ENCODE measurements at regions not wholly inside any gene's neighbourhood (a gene's known extent, or its start where the extent isn't known, plus 50 kb on each side); places are given as distances from the start of the nearest gene placed in this dataset.

- TF ChIP-seq ZNF221 (tag by site-specific recombination; IDR thresholded peaks at IDR 0.05; ENCODE audit: borderline replicate concordance) (no peak), SCRT1 (tag by site-specific recombination; IDR thresholded peaks at IDR 0.05; ENCODE audit: borderline replicate concordance) (no peak), KLF10 (tag by site-specific recombination; IDR thresholded peaks at IDR 0.05) (no peak), MEIS1 (CRISPR knock-in tag; IDR thresholded peaks at IDR 0.05; ENCODE audit: borderline replicate concordance) (no peak), ZNF580 (tag by site-specific recombination; IDR thresholded peaks at IDR 0.05) (peak; percentile 70; the same call in 1 of the 2 replicates), ZNF677 (tag by site-specific recombination; IDR thresholded peaks at IDR 0.05) (no peak), ZNF132 (tag by site-specific recombination; IDR thresholded peaks at IDR 0.05; ENCODE audit: borderline replicate concordance) (no peak), PRDM2 (tag by site-specific recombination; IDR thresholded peaks at IDR 0.05; ENCODE audit: borderline replicate concordance) (no peak), ZSCAN18 (tag by site-specific recombination; IDR thresholded peaks at IDR 0.05) (no peak), ZNF10 (tag by site-specific recombination; IDR thresholded peaks at IDR 0.05) (no peak), ZFP3 (tag by site-specific recombination; IDR thresholded peaks at IDR 0.05; ENCODE audit: low read depth) (0 out of 2 replicates have a peak, but pooled peaks have one; percentile 34), ZSCAN4 (tag by site-specific recombination; IDR thresholded peaks at IDR 0.05) (no peak), ZNF791 (tag by site-specific recombination; IDR thresholded peaks at IDR 0.05) (peak; percentile 62; the same call in 1 of the 2 replicates), ZNF391 (tag by site-specific recombination; IDR thresholded peaks at IDR 0.05; ENCODE audit: borderline replicate concordance, low read depth) (no peak), ZNF394 (tag by site-specific recombination; IDR thresholded peaks at IDR 0.05; ENCODE audit: borderline replicate concordance) (peak; percentile 99), ZNF174 (tag by site-specific recombination; IDR thresholded peaks at IDR 0.05) (no peak), ZNF335 (tag by site-specific recombination; conservative IDR thresholded peaks at IDR 0.05) (no peak), ZNF19 (tag by site-specific recombination; IDR thresholded peaks at IDR 0.05; ENCODE audit: low read depth) (0 out of 2 replicates have a peak, but pooled peaks have one; percentile 7), ZNF792 (tag by site-specific recombination; IDR thresholded peaks at IDR 0.05) (no peak), ZNF529 (tag by site-specific recombination; IDR thresholded peaks at IDR 0.05; ENCODE audit: insufficient replicate concordance) (peak; percentile 77), ZNF140 (tag by site-specific recombination; IDR thresholded peaks at IDR 0.05) (peak; percentile 87; the same call in 1 of the 2 replicates), ZNF433 (tag by site-specific recombination; IDR thresholded peaks at IDR 0.05; ENCODE audit: low read depth) (peak; percentile 88), ZNF184 (tag by site-specific recombination; IDR thresholded peaks at IDR 0.05) (no peak), ZSCAN30 (tag by site-specific recombination; IDR thresholded peaks at IDR 0.05) (no peak)
Measured at GRCh38 chr12:32016680-32017482, 57.7 kb downstream of the RESF1 start (continued).

Data from HEK293 (cell line).